Cardiac fibroblast (primary cell): ENCODE measurements at regions not wholly inside any gene's neighbourhood (a gene's known extent, or its start where the extent isn't known, plus 50 kb on each side); places are given as distances from the start of the nearest gene placed in this dataset.

Experiments
- DNase-seq, 2 donors: peaks; one replicate each; pipeline versions ENCODE4 v3.0.0 to v3.0.0-alpha.2; 2010; ENCODE audit warnings: low read depth in 2 of 2
- H3K4me3 ChIP-seq, 2 donors: replicated peaks in 1 of 2; 1 replicate in 1 of 2; 2 replicates in 1 of 2; pipeline ENCODE4 v1.5.1; 2011; ENCODE audit warnings: low read depth in 2 of 2, low read length in 2 of 2, mild to moderate bottlenecking in 2 of 2, moderate library complexity in 1 of 2
- TF ChIP-seq, protein P1 (sequence below): IDR thresholded peaks from one replicate; pipeline ENCODE4 v1.5.1; 2011; ENCODE audit warnings: low read depth, mild to moderate bottlenecking, low read length, inconsistent platforms

GRCh38 chr18:70384181-70384790, 95.4 kb downstream of the SOCS6 start:
- TF ChIP-seq, protein P1, sequence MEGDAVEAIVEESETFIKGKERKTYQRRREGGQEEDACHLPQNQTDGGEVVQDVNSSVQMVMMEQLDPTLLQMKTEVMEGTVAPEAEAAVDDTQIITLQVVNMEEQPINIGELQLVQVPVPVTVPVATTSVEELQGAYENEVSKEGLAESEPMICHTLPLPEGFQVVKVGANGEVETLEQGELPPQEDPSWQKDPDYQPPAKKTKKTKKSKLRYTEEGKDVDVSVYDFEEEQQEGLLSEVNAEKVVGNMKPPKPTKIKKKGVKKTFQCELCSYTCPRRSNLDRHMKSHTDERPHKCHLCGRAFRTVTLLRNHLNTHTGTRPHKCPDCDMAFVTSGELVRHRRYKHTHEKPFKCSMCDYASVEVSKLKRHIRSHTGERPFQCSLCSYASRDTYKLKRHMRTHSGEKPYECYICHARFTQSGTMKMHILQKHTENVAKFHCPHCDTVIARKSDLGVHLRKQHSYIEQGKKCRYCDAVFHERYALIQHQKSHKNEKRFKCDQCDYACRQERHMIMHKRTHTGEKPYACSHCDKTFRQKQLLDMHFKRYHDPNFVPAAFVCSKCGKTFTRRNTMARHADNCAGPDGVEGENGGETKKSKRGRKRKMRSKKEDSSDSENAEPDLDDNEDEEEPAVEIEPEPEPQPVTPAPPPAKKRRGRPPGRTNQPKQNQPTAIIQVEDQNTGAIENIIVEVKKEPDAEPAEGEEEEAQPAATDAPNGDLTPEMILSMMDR, result no peak
- peak; percentile 43 to 93 for DNase-seq
- H3K4me3 ChIP-seq, result no peak overlapping the region

DNA sequence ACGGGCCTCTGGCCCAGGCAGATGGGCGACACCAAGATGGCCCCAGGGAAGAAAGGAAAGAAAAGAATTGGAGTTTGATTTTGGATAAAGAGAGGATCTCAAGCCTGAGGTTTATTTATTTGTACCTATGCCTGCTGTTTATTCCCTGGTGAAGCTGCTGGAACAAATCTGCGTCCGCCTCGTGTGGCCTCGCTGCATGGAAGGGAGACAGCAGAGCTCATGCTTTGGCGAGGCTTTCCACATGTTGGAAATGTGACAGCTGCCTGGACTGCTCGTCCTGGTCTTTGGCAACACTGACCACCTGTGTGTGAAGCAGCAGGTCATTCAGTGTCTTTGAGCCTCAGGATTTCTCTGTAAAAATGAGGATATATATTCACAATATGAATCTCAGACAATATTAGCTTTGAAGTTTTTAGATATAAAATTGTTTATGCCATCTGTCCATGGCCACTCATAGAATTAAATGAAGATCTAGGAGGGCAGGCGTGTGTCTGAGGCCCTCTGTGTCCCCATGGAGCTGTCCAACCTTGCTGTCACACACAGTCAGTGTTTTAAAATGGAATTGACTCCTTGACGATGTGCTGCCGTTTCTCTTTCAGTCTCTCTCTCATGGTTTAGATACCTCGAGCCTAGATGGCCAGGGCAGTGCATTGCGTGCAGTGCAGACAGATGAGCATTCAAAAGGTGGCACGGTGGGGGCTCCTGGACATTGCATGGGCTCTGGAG, 94.3 kb downstream of the SOCS6 start:
- no peak overlapping the region for H3K4me3 ChIP-seq
- TF ChIP-seq, protein P1, result no peak
- DNase-seq, result no peak

GRCh38 chr18:70382017-70382416, 93.2 kb downstream of the SOCS6 start:
- TF ChIP-seq, protein P1, result no peak
- H3K4me3 ChIP-seq, result no peak overlapping the region
- no peak for DNase-seq

DNA sequence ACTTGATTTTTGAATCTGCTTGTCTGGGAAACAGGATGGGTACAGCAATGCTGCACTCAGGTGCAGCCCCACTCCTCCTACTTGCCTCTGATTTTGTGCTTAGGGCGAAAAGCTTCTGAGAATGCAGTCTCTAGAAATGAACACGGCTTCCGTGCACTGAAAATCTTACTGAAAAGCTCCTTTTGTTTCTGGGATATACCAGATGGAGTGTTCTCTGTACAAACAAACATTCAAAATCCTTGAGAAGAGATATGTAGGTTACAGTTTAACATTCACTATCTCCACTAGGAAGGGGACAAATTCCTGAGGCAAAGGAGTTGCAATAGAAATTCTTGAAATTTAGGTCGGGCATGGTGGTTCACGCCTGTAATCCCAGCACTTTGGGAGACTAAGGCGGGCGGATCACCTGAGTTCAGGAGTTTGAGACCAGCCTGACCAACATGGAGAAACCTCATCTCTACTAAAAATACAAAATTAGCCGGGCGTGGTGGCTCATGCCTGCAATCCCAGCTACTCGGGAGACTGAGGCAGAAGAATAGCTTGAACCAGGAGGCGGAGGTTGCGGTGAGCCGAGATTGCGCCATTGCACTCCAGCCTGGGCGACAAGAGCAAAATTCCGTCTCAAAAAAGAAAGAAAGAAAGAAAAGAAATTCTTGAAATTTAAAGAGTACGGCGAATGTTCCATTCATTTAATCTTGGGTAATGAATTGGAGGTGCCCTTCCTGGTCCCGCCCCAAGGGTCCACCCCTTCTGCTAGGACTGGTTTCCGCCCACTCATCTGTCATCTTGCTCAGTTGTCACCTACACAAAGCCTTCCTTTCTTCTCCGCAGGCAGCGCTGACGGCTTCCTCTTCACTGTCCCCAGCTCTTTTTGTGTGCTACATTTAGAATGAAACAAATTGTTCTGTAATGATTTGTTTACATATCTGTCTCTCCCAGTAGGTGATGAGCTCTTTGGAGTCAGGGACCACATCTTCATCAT, 92.4 kb downstream of the SOCS6 start:
- no peak overlapping the region for H3K4me3 ChIP-seq
- TF ChIP-seq, protein P1, result no peak
- peak in 1 of 2 donors; percentile 26 for DNase-seq
